GM21367 (cell line): ENCODE measurements at regions not wholly inside any gene's neighbourhood (a gene's known extent, or its start where the extent isn't known, plus 50 kb on each side); places are given as distances from the start of the nearest gene placed in this dataset.

Experiments
- ATAC-seq: cut with Tn5 transposase; IDR thresholded peaks from one replicate; pipeline ENCODE4 v1.9.1; 2021; ENCODE audit not compliant: unreplicated experiment

DNA sequence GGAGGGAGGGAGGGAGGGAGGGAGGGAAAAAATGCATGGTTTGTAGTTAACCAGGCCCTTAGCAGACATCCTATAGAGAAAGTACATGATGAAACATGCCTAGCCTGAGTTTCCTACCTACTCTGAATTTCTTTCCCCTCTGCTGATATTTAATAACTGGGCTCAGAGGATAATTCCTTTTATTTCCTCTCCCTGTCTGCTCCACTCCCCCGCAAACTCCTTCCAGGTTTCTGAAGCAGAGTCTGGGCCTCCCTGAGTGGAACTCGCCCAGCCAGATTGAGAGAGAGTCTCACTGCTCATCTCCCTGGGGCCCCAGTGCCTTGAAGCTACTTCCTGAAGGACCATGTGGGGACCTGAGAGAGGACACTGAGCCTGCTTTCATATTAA lies 111.9 kb upstream of the SLC44A3 start:
- no peak for ATAC-seq

DNA sequence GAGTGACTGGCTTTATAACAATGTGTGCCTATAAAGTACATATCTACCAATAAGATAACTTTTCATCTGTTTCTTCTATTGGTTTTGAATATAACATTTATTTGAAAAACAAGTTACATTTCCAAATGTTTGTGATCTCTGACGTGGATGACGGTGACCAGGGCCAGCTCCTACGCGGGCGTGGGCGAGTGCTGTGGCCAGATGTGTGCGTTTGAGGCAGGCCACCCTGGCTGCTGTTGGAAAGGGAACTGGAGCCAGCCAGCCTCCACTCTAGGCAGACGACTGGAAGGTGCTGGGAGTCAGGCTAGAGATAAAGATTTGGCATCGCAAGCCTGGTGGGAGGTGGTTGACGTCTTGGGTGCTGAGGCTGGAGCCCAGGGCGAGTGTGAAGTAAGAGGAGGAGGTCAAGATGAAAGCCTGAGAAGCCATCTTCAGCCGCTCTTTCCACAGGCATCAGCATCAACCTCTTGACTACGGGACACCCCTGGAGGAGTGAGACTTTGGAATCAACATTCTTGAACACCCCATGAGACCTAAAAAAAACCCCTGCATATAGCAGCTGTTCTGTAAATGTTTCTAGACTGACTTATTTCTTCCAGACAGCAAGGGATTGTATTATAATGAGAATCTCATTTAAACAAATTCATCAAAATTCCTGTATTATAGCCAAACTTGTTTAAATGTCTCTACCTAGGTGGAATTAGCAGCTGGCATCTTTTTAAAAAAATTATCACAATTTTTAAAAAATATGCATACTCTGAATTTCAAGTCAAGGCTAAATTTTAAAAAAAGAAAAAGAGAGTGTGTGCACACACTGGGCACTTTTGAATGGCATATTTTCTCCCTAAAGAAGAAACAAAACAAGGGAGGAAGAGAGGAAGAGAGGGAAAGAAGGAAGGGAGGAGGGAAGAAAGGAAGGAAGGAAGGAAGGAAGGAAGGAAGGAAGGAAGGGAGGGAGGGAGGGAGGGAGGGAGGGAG lies 112.5 kb upstream of the SLC44A3 start:
- ATAC-seq = no peak

DNA sequence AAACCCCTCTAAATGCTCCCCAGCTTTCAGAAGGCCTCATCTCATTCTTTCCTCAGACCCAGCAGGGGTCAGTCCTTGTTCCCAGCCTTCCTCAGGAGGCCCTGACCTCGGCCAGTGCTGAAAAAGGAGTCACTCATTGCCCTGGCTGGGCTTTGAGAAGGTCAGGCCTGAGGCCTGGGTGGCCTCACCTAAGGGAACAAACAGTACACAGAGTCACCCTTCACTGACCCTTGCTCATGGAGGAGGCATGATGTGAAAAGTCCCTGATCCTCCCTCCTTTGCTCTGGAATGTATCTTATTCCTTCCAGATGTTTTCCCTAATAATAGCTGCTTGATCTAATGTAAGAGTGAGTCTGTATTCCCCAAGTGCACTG lies 117.7 kb upstream of the SLC44A3 start:
- no peak for ATAC-seq

GRCh38 chr1:94701796-94702441 lies 118.2 kb upstream of the SLC44A3 start:
- ATAC-seq = no peak

GRCh38 chr1:94698759-94699502 lies 121.2 kb upstream of the SLC44A3 start:
- no peak for ATAC-seq

DNA sequence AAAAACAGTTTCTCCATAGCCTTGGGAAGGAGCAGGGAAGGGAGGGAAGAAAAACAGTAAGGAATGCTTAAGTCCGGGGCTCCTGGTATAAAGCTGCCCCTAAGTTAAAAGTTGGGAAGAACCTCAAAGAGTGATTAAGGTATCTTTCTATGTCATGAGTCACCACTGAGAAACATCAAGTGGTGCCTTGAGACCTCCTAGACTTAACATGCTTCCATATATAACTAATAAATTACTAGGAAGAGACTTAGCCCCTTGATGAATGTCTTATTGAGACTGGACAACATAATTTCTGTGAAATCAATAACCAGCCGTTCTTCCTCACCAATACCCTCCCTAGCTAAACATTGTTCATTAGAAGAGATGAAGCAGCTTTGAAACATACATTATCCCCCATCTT lies 121.8 kb upstream of the SLC44A3 start:
- no peak for ATAC-seq

DNA sequence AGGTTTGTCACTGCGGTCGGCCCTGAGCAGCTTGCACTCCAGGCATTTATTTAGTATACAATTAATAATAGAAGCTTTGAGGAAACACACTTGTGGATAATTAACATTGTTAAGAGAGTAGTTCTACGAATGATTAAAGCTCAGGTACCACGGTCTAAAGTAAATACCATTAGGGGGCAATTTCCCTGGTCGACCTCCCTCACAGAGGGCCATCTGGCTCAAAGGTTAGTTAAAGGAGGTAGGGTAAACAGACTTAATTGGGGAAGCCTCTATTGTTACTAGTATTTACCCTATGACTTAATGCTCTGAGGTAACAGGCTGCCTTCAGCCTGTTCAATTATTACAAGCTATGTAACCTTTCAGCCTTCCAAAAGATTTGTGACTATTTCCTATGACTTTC lies 122.3 kb upstream of the SLC44A3 start:
- ATAC-seq = no peak

- no peak for ATAC-seq
These were observed 125.8 kb upstream of the SLC44A3 start for GRCh38 chr1:94694226-94694915.

DNA sequence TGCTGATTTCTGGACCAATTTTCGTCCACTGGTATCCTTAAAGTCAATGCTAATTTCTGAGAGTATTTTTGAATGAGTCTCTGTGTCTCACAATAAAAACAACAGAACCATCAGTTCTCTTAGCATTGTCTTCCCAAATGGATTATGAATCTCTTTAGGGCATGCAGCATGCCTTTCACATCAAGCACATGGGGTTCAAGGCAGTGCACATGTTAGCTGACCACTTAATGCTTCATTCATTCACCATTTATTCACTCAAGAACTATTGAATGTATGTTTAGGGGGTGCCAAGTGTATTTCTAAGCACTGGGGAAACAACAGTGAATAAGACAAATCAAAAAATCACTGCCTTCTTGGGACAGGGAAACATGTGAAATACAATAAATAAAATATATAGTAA lies 126.7 kb upstream of the SLC44A3 start:
- ATAC-seq = no peak

- no peak for ATAC-seq
These were observed 127.1 kb upstream of the SLC44A3 start for GRCh38 chr1:94693029-94693428.

DNA sequence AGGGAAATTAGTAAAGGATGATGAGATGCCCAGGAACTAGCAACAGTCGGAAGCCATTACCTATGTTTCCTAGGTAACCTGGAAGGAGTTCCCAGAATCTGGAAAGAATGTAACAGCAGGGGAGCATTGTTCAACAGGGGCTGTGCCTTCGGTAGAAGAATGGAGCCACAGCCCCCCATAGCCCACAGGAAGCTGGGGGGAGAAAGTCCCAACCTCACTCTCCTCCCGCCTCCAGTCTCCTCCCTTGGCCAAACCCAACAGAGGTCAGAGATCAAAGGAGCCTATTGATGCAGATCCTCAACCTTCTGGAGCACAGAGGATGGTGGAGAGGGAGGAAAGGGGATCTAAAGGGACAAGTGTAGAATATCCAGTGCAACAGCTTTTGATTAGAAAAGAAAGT lies 131.5 kb upstream of the SLC44A3 start:
- ATAC-seq = no peak

DNA sequence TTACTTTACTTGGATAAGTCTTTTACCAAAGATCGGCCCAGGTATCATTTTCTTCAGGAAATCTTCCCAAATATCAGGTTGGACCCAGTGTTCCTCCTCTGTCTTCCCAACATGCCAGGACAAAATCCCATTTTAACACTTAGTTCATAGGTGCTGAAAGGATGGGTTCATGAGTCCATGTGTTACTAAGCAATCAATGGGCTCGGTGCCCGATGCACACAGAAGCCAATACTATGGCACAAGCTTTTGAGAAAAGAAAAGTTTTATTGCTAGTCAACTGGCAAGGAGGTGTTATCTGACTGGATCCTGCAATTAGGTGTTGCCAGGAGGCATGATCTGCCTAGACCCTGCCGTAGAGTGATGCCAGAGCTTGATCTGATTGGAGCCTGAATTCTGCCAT lies 133.3 kb upstream of the SLC44A3 start:
- ATAC-seq = no peak

DNA sequence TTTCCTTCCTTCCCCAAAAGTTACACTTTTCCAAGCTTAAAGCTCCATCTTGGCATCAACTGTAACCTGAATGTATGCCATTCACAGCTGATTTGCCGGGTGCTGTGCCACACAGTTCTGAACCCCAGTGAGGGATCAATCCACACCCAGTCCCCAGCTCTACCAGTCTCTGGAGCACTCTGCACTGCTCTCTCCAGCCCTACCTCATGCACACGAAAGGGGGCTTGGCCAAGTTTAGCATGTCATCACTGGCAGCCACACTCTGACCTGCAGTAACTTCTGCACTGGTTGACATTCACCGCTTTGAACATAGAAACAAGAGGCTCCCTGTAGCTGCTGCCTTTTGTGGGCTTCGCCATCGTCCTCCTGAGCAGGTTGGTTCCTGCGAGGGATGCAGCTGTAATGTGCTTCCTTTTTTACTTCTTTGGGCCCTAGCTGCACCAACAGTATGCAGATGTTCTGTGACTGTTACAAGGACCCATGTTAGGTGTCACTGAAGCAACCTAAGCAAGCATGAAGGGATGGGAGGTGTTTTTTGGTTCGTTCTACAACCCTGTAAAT lies 135.4 kb upstream of the SLC44A3 start:
- no peak for ATAC-seq

GRCh38 chr1:94683886-94684285 lies 136.3 kb upstream of the SLC44A3 start:
- no peak for ATAC-seq

- ATAC-seq = no peak
These were observed 138.4 kb upstream of the F3 start for GRCh38 chr1:94680039-94680377.

GRCh38 chr1:94679332-94680038 lies 137.9 kb upstream of the F3 start:
- no peak for ATAC-seq

DNA sequence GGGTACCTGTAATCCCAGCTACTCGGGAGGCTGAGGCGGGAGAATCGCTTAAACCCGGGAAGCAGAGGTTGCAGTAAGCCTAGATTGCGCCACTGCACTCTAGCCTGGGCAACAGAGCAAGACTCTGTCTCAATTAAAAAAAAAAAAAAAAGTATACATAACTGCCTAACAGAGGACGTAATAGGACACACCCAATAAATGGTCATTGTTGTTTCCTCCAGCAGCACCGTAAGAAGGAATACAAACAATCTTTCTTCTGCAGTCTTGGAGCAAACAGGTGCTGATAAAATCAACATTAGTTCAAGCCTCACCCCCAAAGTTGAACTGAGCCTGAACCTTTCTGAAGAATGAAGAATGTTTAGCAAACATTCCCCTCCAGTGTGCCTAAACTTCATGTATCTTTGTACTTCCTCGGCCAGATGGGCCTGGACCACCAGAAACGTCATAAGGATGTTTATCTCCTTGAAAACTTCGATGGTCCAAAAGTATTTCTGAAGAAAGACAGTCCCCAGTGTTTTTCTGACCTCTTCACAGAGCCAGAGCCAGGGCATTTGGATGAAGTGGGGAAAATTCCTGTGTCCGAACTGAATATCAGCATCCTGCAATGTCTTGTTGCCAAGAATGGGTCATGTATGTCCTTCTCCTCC lies 136.8 kb upstream of the F3 start:
- ATAC-seq = no peak

- no peak for ATAC-seq
These were observed 136.2 kb upstream of the F3 start for GRCh38 chr1:94677714-94678113.

DNA sequence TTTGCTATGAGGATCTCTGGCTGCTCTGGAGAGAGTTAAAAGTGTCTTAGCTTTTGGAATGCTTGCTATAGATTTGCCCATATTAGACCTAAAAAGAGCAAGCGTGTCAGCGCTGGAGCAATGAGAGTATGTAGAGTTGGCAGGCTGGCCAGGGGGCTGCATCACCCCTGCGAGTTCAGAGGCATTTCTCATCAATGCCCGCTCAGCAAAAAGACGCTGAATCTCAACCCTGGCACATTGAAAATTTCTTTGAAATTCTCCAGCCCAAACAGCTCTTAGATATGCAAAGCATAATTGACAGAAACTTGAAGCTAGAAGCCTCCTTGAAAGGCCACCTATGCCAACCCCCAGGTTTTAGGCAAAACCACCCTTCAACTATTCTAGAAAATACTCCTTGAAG lies 135.5 kb upstream of the F3 start:
- no peak for ATAC-seq

- no peak for ATAC-seq
These were observed 135.1 kb upstream of the F3 start for GRCh38 chr1:94676686-94677085.
